Islet precursor cell (in vitro differentiated cells): ENCODE measurements at regions not wholly inside any gene's neighbourhood (a gene's known extent, or its start where the extent isn't known, plus 50 kb on each side); places are given as distances from the start of the nearest gene placed in this dataset.
A peak's percentile ranks its signal among the peaks of the same experiment; 100 is the strongest.

Experiments used
- DNase-seq: peaks from one replicate; pipeline ENCODE4 v3.0.0-alpha.2; 2018

GRCh38 chr16:51085271-51085670 lies 65.8 kb downstream of the SALL1 start:
- peak; percentile 13 for DNase-seq

- peak; percentile 15 for DNase-seq
Observed at GRCh38 chr16:51084074-51084928, 66.8 kb downstream of the SALL1 start.

- no peak for DNase-seq
Observed at GRCh38 chr16:51072591-51072990, 78.5 kb downstream of the SALL1 start.

GRCh38 chr16:51071326-51071725 lies 79.7 kb downstream of the SALL1 start:
- DNase-seq: no peak

- DNase-seq: peak; percentile 2
Observed at GRCh38 chr16:51067352-51067751, 83.7 kb downstream of the SALL1 start.

GRCh38 chr16:51062039-51062438 lies 89.0 kb downstream of the SALL1 start:
- DNase-seq: no peak

- no peak for DNase-seq
Observed at GRCh38 chr16:51061328-51061727, 89.7 kb downstream of the SALL1 start.

- DNase-seq: no peak
Observed at GRCh38 chr16:51057969-51058337, 93.1 kb downstream of the SALL1 start.

- no peak for DNase-seq
Observed at GRCh38 chr16:51057102-51057793, 93.8 kb downstream of the SALL1 start.

- DNase-seq: no peak
Observed at GRCh38 chr16:51056331-51056730, 94.7 kb downstream of the SALL1 start.

- no peak for DNase-seq
Observed at GRCh38 chr16:51055434-51055833, 95.6 kb downstream of the SALL1 start.

GRCh38 chr16:51053775-51054174 lies 97.3 kb downstream of the SALL1 start:
- DNase-seq: no peak

GRCh38 chr16:51051671-51052070 lies 99.4 kb downstream of the SALL1 start:
- no peak for DNase-seq

- no peak for DNase-seq
Observed at GRCh38 chr16:51050377-51050706, 100.7 kb downstream of the SALL1 start.

GRCh38 chr16:51049678-51050376 lies 101.2 kb downstream of the SALL1 start:
- no peak for DNase-seq

GRCh38 chr16:51049276-51049675 lies 101.8 kb downstream of the SALL1 start:
- no peak for DNase-seq

GRCh38 chr16:51048544-51048943 lies 102.5 kb downstream of the SALL1 start:
- DNase-seq: peak; percentile 64

GRCh38 chr16:51045794-51046193 lies 105.3 kb downstream of the SALL1 start:
- DNase-seq: no peak

- peak; percentile 70 for DNase-seq
Observed at GRCh38 chr16:51045186-51045585, 105.9 kb downstream of the SALL1 start.

GRCh38 chr16:51041546-51041945 lies 109.5 kb downstream of the SALL1 start:
- DNase-seq: peak; percentile 29

GRCh38 chr16:51040637-51041036 lies 110.4 kb downstream of the SALL1 start:
- no peak for DNase-seq

GRCh38 chr16:51039638-51040331 lies 111.3 kb downstream of the SALL1 start:
- DNase-seq: peak; percentile 37

- DNase-seq: no peak
Observed at GRCh38 chr16:51035711-51036110, 115.4 kb downstream of the SALL1 start.
